ENCODE measurements at regions not wholly inside any gene's neighbourhood (a gene's known extent, or its start where the extent isn't known, plus 50 kb on each side); places are given as distances from the start of the nearest gene placed in this dataset.

- peak overlapping the region; percentile 73 for H4K8ac ChIP-seq (ENCODE audit: low read length)
- H3K4me1 ChIP-seq (ENCODE audit: control insufficient read depth, insufficient read depth, low read depth, low read length): peaks cover 6% of the 10 kb centered on the region
- WGBS: 83% methylated on average over 2 of the region's 2 CpGs
- H3K27me3 ChIP-seq (ENCODE audit: control insufficient read depth in 1 of 2, insufficient read depth in 1 of 2, low read length in 2 of 2): no peaks in the 10 kb centered on the region
- peaks cover 5% of the 10 kb centered on the region for H3K9me3 ChIP-seq (ENCODE audit: control insufficient read depth, low read length)
- H3K9ac ChIP-seq (ENCODE audit: low read length): no peak overlapping the region
- H4K91ac ChIP-seq (ENCODE audit: low read length): no peak overlapping the region
- H2AK5ac ChIP-seq (ENCODE audit: low read length, severe bottlenecking): no peak overlapping the region
- H3K23ac ChIP-seq (ENCODE audit: low read length in 2 of 2): no peak overlapping the region
- H3K14ac ChIP-seq (ENCODE audit: low read length in 2 of 2): no peak overlapping the region
- no peak overlapping the region for H3K4me2 ChIP-seq (ENCODE audit: low read length, poor library complexity, severe bottlenecking)
- H3K36me3 ChIP-seq (ENCODE audit: control insufficient read depth in 1 of 2, insufficient read depth in 2 of 2, low read depth in 1 of 2, low read length in 2 of 2): no peaks in the 10 kb centered on the region
- no peak overlapping the region for H2BK5ac ChIP-seq (ENCODE audit: low read depth, low read length, poor library complexity, severe bottlenecking)
- H3K79me1 ChIP-seq (replicated peaks; ENCODE audit: low read length, poor library complexity, severe bottlenecking): no peaks in the 10 kb centered on the region
- H3K27ac ChIP-seq (ENCODE audit: low read length, poor library complexity, severe bottlenecking): no peak overlapping the region
- peak overlapping the region; percentile 21 to 71 for H2BK12ac ChIP-seq (ENCODE audit: low read length in 2 of 2)
- no peak for DNase-seq
- no peak overlapping the region for H3K4me3 ChIP-seq (ENCODE audit: insufficient read depth in 1 of 2, low read depth in 1 of 2, low read length in 2 of 2)
- peak overlapping the region; percentile 13 to 45 for H3K18ac ChIP-seq (ENCODE audit: low read depth in 1 of 2, low read length in 2 of 2)
- peak overlapping the region in 1 of 2 experiments; percentile 25 for H3K4ac ChIP-seq (ENCODE audit: low read depth in 1 of 2, low read length in 2 of 2)
- H2AFZ ChIP-seq (ENCODE audit: low read depth, low read length): no peak overlapping the region
- peak overlapping the region; percentile 12 for H2BK15ac ChIP-seq (ENCODE audit: low read depth, poor library complexity, severe bottlenecking)
- no peak overlapping the region for H2BK120ac ChIP-seq (ENCODE audit: low read depth, low read length)
These were observed 492.7 kb upstream of the USP24 start for GRCh38 chr1:55707846-55708245.

DNA sequence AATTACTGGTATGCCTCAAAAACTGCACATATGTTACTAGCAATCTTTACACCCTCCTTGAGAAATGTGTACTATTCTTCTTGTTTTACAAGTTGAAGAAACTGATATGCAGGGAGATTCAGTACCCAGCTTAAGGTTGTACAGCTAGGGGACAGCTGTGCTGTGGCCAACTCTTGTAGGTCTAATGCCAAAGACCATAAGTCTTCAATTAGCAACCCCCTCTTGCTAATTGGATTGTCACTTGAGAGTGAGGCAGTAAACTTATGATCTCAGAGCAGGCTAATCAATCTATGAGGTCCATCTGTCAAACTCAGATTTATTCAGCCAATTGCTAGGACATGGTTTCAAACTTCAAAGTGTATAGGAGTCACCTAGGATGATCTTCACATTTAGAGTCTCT, 492.0 kb upstream of the USP24 start:
- DNase-seq: no peak
- Histone ChIP-seq H3K18ac (ENCODE audit: low read depth in 1 of 2, low read length in 2 of 2) (no peak overlapping the region), H3K4me3 (ENCODE audit: insufficient read depth in 1 of 2, low read depth in 1 of 2, low read length in 2 of 2) (no peak overlapping the region), H3K27ac (ENCODE audit: low read length, poor library complexity, severe bottlenecking) (no peak overlapping the region), H4K91ac (ENCODE audit: low read length) (no peak overlapping the region), H3K9me3 (ENCODE audit: control insufficient read depth, low read length) (peaks cover 5% of the 10 kb centered on the region), H2BK120ac (ENCODE audit: low read depth, low read length) (no peak overlapping the region), H3K14ac (ENCODE audit: low read length in 2 of 2) (no peak overlapping the region), H3K4me1 (ENCODE audit: control insufficient read depth, insufficient read depth, low read depth, low read length) (peaks cover 6% of the 10 kb centered on the region), H3K4ac (ENCODE audit: low read depth in 1 of 2, low read length in 2 of 2) (no peak overlapping the region), H3K79me1 (replicated peaks; ENCODE audit: low read length, poor library complexity, severe bottlenecking) (no peaks in the 10 kb centered on the region), H3K23ac (ENCODE audit: low read length in 2 of 2) (no peak overlapping the region), H2BK15ac (ENCODE audit: low read depth, poor library complexity, severe bottlenecking) (no peak overlapping the region), H3K4me2 (ENCODE audit: low read length, poor library complexity, severe bottlenecking) (no peak overlapping the region), H2BK5ac (ENCODE audit: low read depth, low read length, poor library complexity, severe bottlenecking) (no peak overlapping the region), H3K36me3 (ENCODE audit: control insufficient read depth in 1 of 2, insufficient read depth in 2 of 2, low read depth in 1 of 2, low read length in 2 of 2) (no peaks in the 10 kb centered on the region), H2BK12ac (ENCODE audit: low read length in 2 of 2) (peak overlapping the region in 1 of 2 experiments; percentile 42), H3K9ac (ENCODE audit: low read length) (no peak overlapping the region), H2AFZ (ENCODE audit: low read depth, low read length) (no peak overlapping the region), H4K8ac (ENCODE audit: low read length) (no peak overlapping the region), H2AK5ac (ENCODE audit: low read length, severe bottlenecking) (no peak overlapping the region), H3K27me3 (ENCODE audit: control insufficient read depth in 1 of 2, insufficient read depth in 1 of 2, low read length in 2 of 2) (no peaks in the 10 kb centered on the region)

DNA sequence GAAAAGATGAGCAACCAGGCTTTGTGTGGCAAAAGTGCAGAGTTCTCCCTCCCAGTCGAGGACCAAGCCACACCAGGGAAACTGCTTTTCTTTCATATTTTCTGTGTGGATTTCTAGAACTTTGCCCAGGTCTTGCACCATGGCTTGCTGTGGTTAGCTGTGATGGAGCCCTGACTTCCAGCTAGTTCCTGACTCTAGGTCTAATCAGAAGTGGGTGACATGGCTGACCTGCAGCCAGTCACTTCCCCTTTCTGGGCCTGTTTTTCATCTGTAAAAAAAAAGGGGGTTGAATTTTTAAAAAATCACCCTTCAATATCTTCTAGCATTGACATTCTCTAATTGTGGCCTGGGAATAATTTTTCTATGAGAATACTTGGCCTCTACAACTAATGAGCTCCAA, 491.2 kb upstream of the USP24 start:
- no peak overlapping the region for H3K9ac ChIP-seq (ENCODE audit: low read length)
- H3K23ac ChIP-seq (ENCODE audit: low read length in 2 of 2): no peak overlapping the region
- H3K4ac ChIP-seq (ENCODE audit: low read depth in 1 of 2, low read length in 2 of 2): no peak overlapping the region
- H3K27me3 ChIP-seq (ENCODE audit: control insufficient read depth in 1 of 2, insufficient read depth in 1 of 2, low read length in 2 of 2): no peaks in the 10 kb centered on the region
- no peak overlapping the region for H2BK15ac ChIP-seq (ENCODE audit: low read depth, poor library complexity, severe bottlenecking)
- H2AK5ac ChIP-seq (ENCODE audit: low read length, severe bottlenecking): no peak overlapping the region
- peak overlapping the region in 1 of 2 experiments; percentile 15 for H2BK12ac ChIP-seq (ENCODE audit: low read length in 2 of 2)
- no peak overlapping the region for H4K8ac ChIP-seq (ENCODE audit: low read length)
- no peak overlapping the region for H3K27ac ChIP-seq (ENCODE audit: low read length, poor library complexity, severe bottlenecking)
- 100% methylated on average over 1 of the region's 1 CpG for WGBS
- no peaks in the 10 kb centered on the region for H3K36me3 ChIP-seq (ENCODE audit: control insufficient read depth in 1 of 2, insufficient read depth in 2 of 2, low read depth in 1 of 2, low read length in 2 of 2)
- peak overlapping the region; percentile 54 for H2BK120ac ChIP-seq (ENCODE audit: low read depth, low read length)
- no peak overlapping the region for H3K18ac ChIP-seq (ENCODE audit: low read depth in 1 of 2, low read length in 2 of 2)
- no peak overlapping the region for H2BK5ac ChIP-seq (ENCODE audit: low read depth, low read length, poor library complexity, severe bottlenecking)
- H2AFZ ChIP-seq (ENCODE audit: low read depth, low read length): no peak overlapping the region
- no peaks in the 10 kb centered on the region for H3K79me1 ChIP-seq (replicated peaks; ENCODE audit: low read length, poor library complexity, severe bottlenecking)
- DNase-seq: no peak
- peaks cover 6% of the 10 kb centered on the region for H3K4me1 ChIP-seq (ENCODE audit: control insufficient read depth, insufficient read depth, low read depth, low read length)
- no peak overlapping the region for H3K4me2 ChIP-seq (ENCODE audit: low read length, poor library complexity, severe bottlenecking)
- no peak overlapping the region for H4K91ac ChIP-seq (ENCODE audit: low read length)
- H3K9me3 ChIP-seq (ENCODE audit: control insufficient read depth, low read length): peaks cover 3% of the 10 kb centered on the region
- H3K14ac ChIP-seq (ENCODE audit: low read length in 2 of 2): no peak overlapping the region
- no peak overlapping the region for H3K4me3 ChIP-seq (ENCODE audit: insufficient read depth in 1 of 2, low read depth in 1 of 2, low read length in 2 of 2)

DNA sequence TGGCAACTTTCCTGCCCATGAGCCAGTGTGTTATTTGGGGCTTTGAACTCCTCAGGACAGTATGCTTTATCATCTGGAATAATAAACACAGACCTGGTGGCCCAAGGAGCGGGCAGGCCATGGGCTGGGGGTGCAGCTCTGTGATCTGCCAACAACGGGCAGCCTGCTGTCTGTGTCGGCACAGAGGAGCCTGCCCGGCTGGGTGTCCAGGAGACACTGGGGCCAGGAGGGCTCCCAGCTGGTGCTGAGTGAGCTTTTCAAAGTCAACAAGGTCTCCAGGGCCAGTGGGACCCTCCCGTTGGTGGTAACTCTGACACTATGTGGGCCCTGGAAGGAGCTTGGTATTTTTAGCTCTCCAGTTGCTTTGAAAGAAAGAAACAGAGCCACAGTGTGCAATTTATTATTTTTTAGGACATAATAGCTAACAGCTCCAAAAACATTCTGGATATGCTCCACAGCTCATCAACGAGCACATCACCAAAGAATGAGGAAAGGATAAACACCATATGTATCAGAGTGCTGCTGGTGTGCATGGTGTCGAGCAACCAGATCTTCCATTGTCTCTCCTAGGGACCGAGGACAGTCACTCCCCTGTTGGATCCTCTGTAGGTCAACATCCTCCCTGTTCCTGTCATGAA, 488.7 kb upstream of the USP24 start:
- Histone ChIP-seq H3K9ac (ENCODE audit: low read length) (peak overlapping the region; percentile 42), H3K36me3 (ENCODE audit: control insufficient read depth in 1 of 2, insufficient read depth in 2 of 2, low read depth in 1 of 2, low read length in 2 of 2) (no peaks in the 10 kb centered on the region), H2AFZ (ENCODE audit: low read depth, low read length) (no peak overlapping the region), H3K4me2 (ENCODE audit: low read length, poor library complexity, severe bottlenecking) (no peak overlapping the region), H4K91ac (ENCODE audit: low read length) (no peak overlapping the region), H3K18ac (ENCODE audit: low read depth in 1 of 2, low read length in 2 of 2) (peak overlapping the region; percentile 18 to 54), H3K27me3 (ENCODE audit: control insufficient read depth in 1 of 2, insufficient read depth in 1 of 2, low read length in 2 of 2) (no peaks in the 10 kb centered on the region), H2BK120ac (ENCODE audit: low read depth, low read length) (no peak overlapping the region), H3K14ac (ENCODE audit: low read length in 2 of 2) (no peak overlapping the region), H3K23ac (ENCODE audit: low read length in 2 of 2) (no peak overlapping the region), H2BK5ac (ENCODE audit: low read depth, low read length, poor library complexity, severe bottlenecking) (no peak overlapping the region), H2BK15ac (ENCODE audit: low read depth, poor library complexity, severe bottlenecking) (peak overlapping the region; percentile 41), H3K79me1 (replicated peaks; ENCODE audit: low read length, poor library complexity, severe bottlenecking) (no peaks in the 10 kb centered on the region), H2AK5ac (ENCODE audit: low read length, severe bottlenecking) (no peak overlapping the region), H3K4me1 (ENCODE audit: control insufficient read depth, insufficient read depth, low read depth, low read length) (peaks cover 6% of the 10 kb centered on the region), H3K9me3 (ENCODE audit: control insufficient read depth, low read length) (no peaks in the 10 kb centered on the region), H2BK12ac (ENCODE audit: low read length in 2 of 2) (peak overlapping the region in 1 of 2 experiments; percentile 67), H3K4me3 (ENCODE audit: insufficient read depth in 1 of 2, low read depth in 1 of 2, low read length in 2 of 2) (no peak overlapping the region), H3K4ac (ENCODE audit: low read depth in 1 of 2, low read length in 2 of 2) (no peak overlapping the region), H3K27ac (ENCODE audit: low read length, poor library complexity, severe bottlenecking) (peak overlapping the region; percentile 70), H4K8ac (ENCODE audit: low read length) (no peak overlapping the region)
- 63% methylated on average over 8 of the region's 8 CpGs for WGBS
- DNase-seq: no peak
